HEK293T (cell line): ENCODE measurements at regions not wholly inside any gene's neighbourhood (a gene's known extent, or its start where the extent isn't known, plus 50 kb on each side); places are given as distances from the start of the nearest gene placed in this dataset.

Source experiments
- CTCF ChIA-PET: fragments of 350-600 bp; formaldehyde crosslinking; extraction: SDS; loops from one replicate; lab custom pipeline; 2021; ENCODE audit warnings: antibody characterized with exemption, inconsistent platforms; lab: Yijun Ruan, JAX
- POLR2A ChIA-PET: fragments of 350-600 bp; formaldehyde crosslinking; extraction: SDS; loops from one replicate; lab custom pipeline; 2020; ENCODE audit warnings: antibody characterized with exemption, inconsistent platforms; lab: Yijun Ruan, JAX
- DNase-seq: peaks from one replicate; pipeline ENCODE4 v3.0.0; 2012; ENCODE audit warnings: mixed read lengths; ENCODE audit errors: extremely low spot score
- ARNT ChIP-seq: fragments of 450-650 bp; IDR thresholded peaks from 2 replicates; pipeline ENCODE4 v1.6.1; 2017; ENCODE audit warnings: mild to moderate bottlenecking
- BHLHE40 ChIP-seq: fragments of 450-650 bp; IDR thresholded peaks from 2 replicates; pipeline ENCODE4 v1.6.1; 2016; ENCODE audit warnings: mild to moderate bottlenecking, moderate library complexity, borderline replicate concordance
- CTBP1 ChIP-seq: fragments of 450-650 bp; IDR thresholded peaks from 2 replicates; pipeline ENCODE4 v1.6.1; 2016; ENCODE audit warnings: borderline replicate concordance
- ELF4 ChIP-seq: fragments of 450-650 bp; IDR thresholded peaks from 2 replicates; pipeline ENCODE4 v1.6.1; 2017; ENCODE audit warnings: antibody characterized with exemption
- FOXA1 ChIP-seq: fragments of 450-650 bp; IDR thresholded peaks from 2 replicates; pipeline ENCODE4 v1.6.1; 2016; ENCODE audit warnings: mild to moderate bottlenecking
- FOXK2 ChIP-seq: fragments of 450-650 bp; IDR thresholded peaks from 2 replicates; pipeline ENCODE4 v1.6.1; 2016; ENCODE audit warnings: mild to moderate bottlenecking
- FOXM1 ChIP-seq: fragments of 450-650 bp; IDR thresholded peaks from 2 replicates; pipeline ENCODE4 v1.6.1; 2017; ENCODE audit warnings: mild to moderate bottlenecking, borderline replicate concordance
- HDGF ChIP-seq: fragments of 450-650 bp; IDR thresholded peaks from 2 replicates; pipeline ENCODE4 v1.6.1; 2017; ENCODE audit warnings: antibody characterized with exemption, borderline replicate concordance
- L3MBTL2 ChIP-seq: fragments of 450-650 bp; conservative IDR thresholded peaks from 2 replicates; pipeline ENCODE4 v1.6.1; 2016; ENCODE audit warnings: mild to moderate bottlenecking
- LEF1 ChIP-seq: fragments of 450-650 bp; IDR thresholded peaks from 2 replicates; pipeline ENCODE4 v1.6.1; 2017; ENCODE audit warnings: mild to moderate bottlenecking, borderline replicate concordance
- NFRKB ChIP-seq: fragments of 450-650 bp; IDR thresholded peaks from 2 replicates; pipeline ENCODE4 v1.6.1; 2016; ENCODE audit warnings: mild to moderate bottlenecking, moderate library complexity
- PKNOX1 ChIP-seq: fragments of 450-650 bp; IDR thresholded peaks from 2 replicates; pipeline ENCODE4 v1.6.1; 2016
- SP1 ChIP-seq: fragments of 450-650 bp; IDR thresholded peaks from 2 replicates; pipeline ENCODE4 v1.6.1; 2017
- SUZ12 ChIP-seq: fragments of 450-650 bp; IDR thresholded peaks from 2 replicates; pipeline ENCODE4 v1.6.1; 2016; ENCODE audit warnings: mild to moderate bottlenecking
- TARDBP ChIP-seq: fragments of 450-650 bp; IDR thresholded peaks from 2 replicates; pipeline ENCODE4 v1.6.1; 2016
- ZNF384 ChIP-seq: fragments of 450-650 bp; IDR thresholded peaks from 2 replicates; pipeline ENCODE4 v1.6.1; 2016

- TF ChIP-seq BHLHE40 (no peak), PKNOX1 (no peak), FOXM1 (no peak), ELF4 (no peak), CTBP1 (no peak), L3MBTL2 (no peak), FOXK2 (no peak), TARDBP (no peak), ARNT (no peak), SP1 (no peak), LEF1 (no peak), ZNF384 (no peak), SUZ12 (no peak), NFRKB (no peak), FOXA1 (no peak), HDGF (no peak)
- CTCF ChIA-PET = no interaction called here
- DNase-seq = no peak
- POLR2A ChIA-PET = no interaction called here
These were observed 372.1 kb upstream of the AKR1E2 start for GRCh38 chr10:4453950-4454349.

- CTCF ChIA-PET = no interaction called here
- POLR2A ChIA-PET = no interaction called here
- no peak for DNase-seq
- no peak for TF ChIP-seq BHLHE40
- no peak for TF ChIP-seq CTBP1
- no peak for TF ChIP-seq NFRKB
- TF ChIP-seq SUZ12 = no peak
These were observed 372.7 kb upstream of the AKR1E2 start for GRCh38 chr10:4453276-4453675.

GRCh38 chr10:4450981-4451908 lies 374.8 kb upstream of the AKR1E2 start:
- POLR2A ChIA-PET = no interaction called here
- CTCF ChIA-PET = no interaction called here
- no peak for DNase-seq

GRCh38 chr10:4450169-4450568 lies 375.8 kb upstream of the AKR1E2 start:
- TF ChIP-seq SP1 (no peak), FOXA1 (no peak), ELF4 (no peak), CTBP1 (no peak), FOXK2 (no peak)
- CTCF ChIA-PET = no interaction called here
- POLR2A ChIA-PET = no interaction called here
- no peak for DNase-seq

More at GRCh38 chr10:4450981-4451908, 374.8 kb upstream of the AKR1E2 start:
- TF ChIP-seq BHLHE40 = no peak
- TF ChIP-seq FOXA1 = no peak
- no peak for TF ChIP-seq HDGF
- TF ChIP-seq ARNT = no peak
- no peak for TF ChIP-seq FOXK2
- no peak for TF ChIP-seq PKNOX1
- TF ChIP-seq SP1 = no peak
- no peak for TF ChIP-seq NFRKB
- TF ChIP-seq SUZ12 = no peak
- TF ChIP-seq LEF1 = no peak
- TF ChIP-seq ELF4 = no peak
- TF ChIP-seq L3MBTL2 = no peak

GRCh38 chr10:4448030-4448429 lies 378.0 kb upstream of the AKR1E2 start:
- ChIA-PET CTCF (no interaction called here), POLR2A (no interaction called here)
- TF ChIP-seq HDGF = no peak
- TF ChIP-seq BHLHE40 = no peak
- TF ChIP-seq PKNOX1 = no peak
- TF ChIP-seq LEF1 = no peak
- no peak for TF ChIP-seq ELF4
- TF ChIP-seq TARDBP = no peak
- no peak for TF ChIP-seq SP1
- no peak for TF ChIP-seq NFRKB
- no peak for TF ChIP-seq CTBP1
- no peak for TF ChIP-seq ARNT
- no peak for TF ChIP-seq FOXK2
- no peak for TF ChIP-seq SUZ12
- TF ChIP-seq L3MBTL2 = no peak
- no peak for TF ChIP-seq FOXM1
- TF ChIP-seq ZNF384 = no peak
- TF ChIP-seq FOXA1 = no peak
- DNase-seq = no peak

GRCh38 chr10:4443419-4443818 lies 382.6 kb upstream of the AKR1E2 start:
- ChIA-PET POLR2A (no interaction called here), CTCF (no interaction called here)
- TF ChIP-seq PKNOX1 (no peak), L3MBTL2 (no peak), NFRKB (no peak), SUZ12 (no peak), BHLHE40 (no peak), ZNF384 (no peak), LEF1 (no peak), FOXA1 (no peak), FOXK2 (no peak), CTBP1 (no peak), SP1 (no peak), ELF4 (no peak)
- DNase-seq = no peak
